Stimulated activated CD4-positive, alpha-beta T cell treated with anti-CD3 and anti-CD28 coated beads, Interleukin-4, amount 100 ng/mL, for 24 hours (primary cell): ENCODE measurements at regions not wholly inside any gene's neighbourhood (a gene's known extent, or its start where the extent isn't known, plus 50 kb on each side); places are given as distances from the start of the nearest gene placed in this dataset.

Experiments
- DNase-seq: peaks from one replicate; pipeline ENCODE4 v3.0.0-alpha.2; 2020

DNA sequence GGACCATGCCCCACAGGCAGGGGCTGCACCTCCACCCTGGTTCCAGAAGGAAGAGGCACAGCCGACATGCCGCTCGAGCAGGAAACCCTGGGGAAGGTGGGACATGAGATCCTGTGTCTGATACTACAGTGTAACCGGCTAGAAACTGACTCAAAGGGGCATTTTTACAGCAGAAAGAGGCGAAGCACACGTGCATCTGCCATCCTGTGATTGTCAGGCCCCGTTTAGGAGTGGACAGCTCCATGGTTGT is 62.7 kb downstream of the SIK1 start:
- DNase-seq, result no peak

DNA sequence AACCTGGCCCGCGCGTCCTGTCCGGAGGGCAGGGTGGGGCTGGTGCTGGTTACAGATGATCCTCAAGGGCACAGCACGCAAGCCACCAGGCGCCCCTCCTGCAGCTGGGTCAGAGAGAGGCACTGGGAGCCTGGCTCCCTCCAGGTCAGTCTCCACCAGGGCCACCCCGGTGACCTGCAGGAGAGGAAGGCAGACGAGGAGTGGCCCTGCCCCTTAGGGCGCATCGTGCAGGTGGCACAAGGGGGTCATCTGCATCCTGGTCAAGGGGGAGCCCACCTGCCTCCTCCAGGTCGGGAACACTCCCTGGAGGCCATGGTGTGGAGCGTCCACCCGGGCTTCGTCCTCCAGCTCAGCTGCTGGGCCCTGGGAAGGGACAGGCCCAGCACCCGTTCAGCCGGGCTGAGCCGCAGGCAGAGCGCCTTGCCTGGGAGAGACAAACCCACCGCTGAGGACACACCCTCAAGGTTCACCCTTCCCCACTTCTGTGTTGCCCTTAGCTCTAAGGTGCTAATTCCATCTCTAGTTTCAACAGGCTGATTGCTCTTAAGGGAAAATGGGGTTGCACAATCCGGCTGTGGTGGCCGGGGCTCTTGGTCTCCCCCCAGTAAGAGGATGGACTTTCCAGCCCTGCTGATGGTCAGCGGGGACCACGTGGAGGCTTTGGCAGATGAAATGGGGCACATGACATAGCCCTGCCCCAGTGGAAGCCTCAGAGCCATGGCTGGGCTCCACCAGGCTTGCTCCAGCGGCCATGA is 63.2 kb downstream of the SIK1 start:
- no peak for DNase-seq

GRCh38 chr21:43362915-43363314 is 64.0 kb downstream of the SIK1 start:
- peak; percentile 20 for DNase-seq

- DNase-seq, result peak; percentile 72
These were observed 64.6 kb downstream of the SIK1 start for GRCh38 chr21:43362321-43362791.

- peak; percentile 22 for DNase-seq
These were observed 65.2 kb downstream of the SIK1 start for GRCh38 chr21:43361493-43362296.

- DNase-seq, result no peak
These were observed 65.8 kb downstream of the SIK1 start for GRCh38 chr21:43361127-43361492.

- no peak for DNase-seq
These were observed 66.3 kb downstream of the SIK1 start for GRCh38 chr21:43360441-43361126.

DNA sequence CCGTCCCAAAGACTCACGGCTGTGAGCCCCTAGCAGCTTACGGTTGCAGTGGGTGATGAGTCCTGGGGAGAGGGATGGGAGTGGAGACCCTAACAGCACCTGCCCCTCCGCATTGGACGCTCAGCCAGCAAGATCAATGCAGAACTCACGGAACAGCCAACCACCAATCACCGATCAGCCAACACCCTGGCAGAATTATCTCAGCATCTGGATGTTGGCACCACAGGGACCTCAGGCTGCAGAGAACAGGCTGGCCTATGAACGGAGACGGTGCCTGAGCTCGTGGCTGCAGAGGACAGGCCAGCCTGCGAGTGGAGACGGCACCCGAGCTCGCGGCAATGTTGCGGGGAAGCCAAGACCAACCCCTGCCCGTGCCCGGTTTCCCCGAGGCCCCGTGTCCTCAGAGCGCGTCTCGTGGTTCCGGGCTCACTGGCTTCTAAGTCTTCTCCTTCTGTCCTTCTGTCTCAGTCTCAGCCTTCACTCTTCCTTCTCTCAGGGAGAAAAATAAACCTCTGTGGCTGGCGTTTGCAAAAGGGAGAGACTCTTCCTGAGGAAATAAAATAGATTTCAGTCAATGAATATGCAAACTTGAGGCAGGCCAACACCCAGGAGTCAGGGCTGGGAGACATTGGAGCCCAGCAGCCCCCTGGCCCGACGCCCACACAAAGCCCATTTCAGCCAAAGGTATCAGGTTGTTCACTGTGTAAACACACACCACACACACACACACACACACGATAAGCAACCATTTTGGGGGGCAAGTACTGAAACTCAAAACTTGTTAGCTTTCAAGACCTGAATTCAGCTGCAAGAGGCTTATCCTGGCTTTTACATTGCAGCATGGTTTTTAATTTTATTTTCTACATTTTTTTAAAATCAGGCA is 67.8 kb downstream of the SIK1 start:
- DNase-seq, result no peak

DNA sequence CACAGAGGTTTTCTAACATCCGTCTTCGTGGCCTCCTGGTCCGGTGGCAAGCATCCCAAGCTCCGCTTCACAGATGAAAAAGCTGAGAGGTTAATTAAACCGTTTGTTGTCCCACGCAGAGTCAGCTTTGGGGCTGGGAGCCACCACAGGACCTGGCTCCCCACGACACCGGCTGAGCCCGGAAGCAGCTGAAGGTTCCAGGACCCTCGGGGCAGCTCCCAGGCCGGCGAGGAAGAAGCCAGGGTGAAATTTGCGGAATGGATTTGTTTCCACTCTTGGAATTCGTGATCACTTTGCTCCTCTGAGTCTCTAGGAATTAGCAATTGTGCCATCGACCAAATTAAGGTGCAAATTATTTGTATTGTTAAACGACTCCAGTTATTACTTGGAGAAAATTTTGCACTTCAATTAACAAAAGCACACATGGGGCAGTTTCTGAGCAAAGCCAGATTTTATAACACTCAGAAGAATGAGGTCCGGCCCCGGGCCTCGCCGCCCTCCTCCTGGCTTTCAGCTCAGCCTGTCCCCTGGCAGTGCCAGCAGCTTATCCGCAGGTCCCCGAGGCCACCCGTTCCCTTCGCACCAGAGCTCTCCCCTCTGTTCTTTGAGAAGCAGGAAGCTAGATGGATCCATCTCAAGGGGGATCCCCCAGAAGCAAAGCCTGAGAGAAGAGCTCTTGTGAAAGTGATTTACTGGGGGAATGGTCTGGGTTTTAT is 69.1 kb downstream of the SIK1 start:
- DNase-seq, result no peak

DNA sequence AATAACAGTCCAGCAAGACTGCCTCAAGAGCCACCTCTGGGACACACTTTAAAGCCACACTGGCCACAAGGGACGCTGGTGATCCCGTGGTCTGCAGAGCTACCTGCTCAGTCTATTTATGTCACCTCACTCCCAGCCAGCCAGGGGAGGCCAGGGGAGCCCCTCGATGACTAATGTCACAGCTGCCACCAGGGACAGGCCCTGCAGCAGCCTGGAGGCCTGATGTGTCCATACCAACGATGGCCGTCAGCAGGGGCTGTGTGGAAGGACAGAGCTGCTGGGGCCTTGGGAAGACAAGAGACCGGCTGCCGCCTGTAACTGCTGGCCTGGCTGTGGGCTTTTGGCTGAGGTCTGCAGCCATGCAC is 71.0 kb downstream of the SIK1 start:
- no peak for DNase-seq

- DNase-seq, result no peak
These were observed 71.5 kb downstream of the SIK1 start for GRCh38 chr21:43355266-43355924.

DNA sequence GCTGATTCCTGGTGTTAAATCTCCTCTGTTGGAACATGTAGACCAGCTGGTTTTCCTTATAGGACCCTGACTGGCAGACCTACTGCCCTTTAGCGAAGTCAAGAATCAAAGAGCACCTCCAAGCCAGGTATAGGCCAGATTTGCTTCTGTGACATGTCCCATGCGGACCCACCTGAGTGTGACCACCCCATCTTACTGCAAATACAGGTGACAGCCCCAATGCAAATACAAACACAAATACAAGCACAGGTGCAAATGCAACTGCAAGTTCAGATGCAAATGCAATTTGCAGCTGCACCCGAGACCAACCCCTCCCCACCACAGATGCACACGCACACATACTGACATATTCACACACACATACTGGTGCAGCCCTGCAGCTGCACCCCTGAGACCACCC is 72.3 kb downstream of the SIK1 start:
- DNase-seq, result no peak

GRCh38 chr21:43354026-43354420 is 72.9 kb downstream of the SIK1 start:
- no peak for DNase-seq

DNA sequence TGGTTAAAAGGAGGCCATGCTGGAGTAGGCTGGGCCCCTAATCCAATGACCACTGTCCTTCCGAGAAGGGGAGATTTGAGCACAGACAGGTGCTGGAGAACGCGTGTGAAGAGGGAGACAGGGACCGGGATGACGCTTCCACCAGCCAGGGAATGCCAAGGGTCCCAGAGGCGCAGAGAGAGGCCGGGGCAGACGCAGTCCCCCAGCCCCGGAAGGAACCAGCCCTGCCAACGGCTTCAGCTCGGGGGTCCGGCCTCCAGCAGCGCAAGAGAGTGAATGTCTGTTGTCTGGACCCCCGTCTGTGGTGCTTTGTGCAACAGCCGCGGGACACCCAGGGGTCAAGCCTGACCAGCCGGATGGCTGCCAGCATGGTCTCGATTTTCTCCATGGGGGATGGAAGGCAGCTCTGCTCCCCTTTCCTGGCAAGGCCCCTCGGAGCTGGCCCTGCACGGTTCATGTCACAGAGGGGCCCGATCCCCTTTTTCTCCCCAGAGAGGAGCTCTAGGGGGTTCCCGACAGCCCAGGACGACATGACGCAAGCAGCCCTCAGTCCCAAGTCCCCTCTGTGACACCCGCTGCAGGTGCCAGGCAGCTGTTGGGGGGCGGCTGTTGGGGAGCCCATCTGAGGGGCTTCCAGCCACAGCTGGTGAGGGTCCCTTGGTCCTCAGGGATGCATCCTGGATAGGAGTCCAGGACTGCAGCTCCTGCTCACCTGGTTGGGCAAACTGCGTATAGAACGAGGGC is 73.5 kb downstream of the SIK1 start:
- no peak for DNase-seq

- DNase-seq, result no peak
These were observed 74.2 kb downstream of the SIK1 start for GRCh38 chr21:43352568-43353281.

- no peak for DNase-seq
These were observed 74.8 kb downstream of the SIK1 start for GRCh38 chr21:43352154-43352537.

- no peak for DNase-seq
These were observed 75.3 kb downstream of the SIK1 start for GRCh38 chr21:43351501-43352153.

DNA sequence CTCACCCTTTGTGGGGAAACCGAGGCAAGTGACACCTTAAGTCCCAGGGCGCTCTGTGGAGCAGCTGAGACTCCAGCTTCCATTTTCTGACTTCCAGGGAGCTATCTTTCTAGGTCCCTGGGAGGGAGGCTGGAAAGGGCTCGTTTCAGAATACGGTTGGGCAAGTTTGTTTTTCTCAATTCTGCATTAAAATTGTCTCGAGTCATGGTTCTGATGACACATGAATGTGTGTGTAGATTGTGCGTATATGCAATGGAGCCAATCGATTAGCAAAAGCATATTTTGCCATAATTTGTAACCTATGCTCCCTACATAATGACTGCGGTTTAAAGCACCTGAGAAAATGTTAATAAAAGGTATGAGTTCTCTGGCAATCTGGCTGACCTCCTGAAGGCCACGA is 77.3 kb downstream of the SIK1 start:
- DNase-seq, result no peak

DNA sequence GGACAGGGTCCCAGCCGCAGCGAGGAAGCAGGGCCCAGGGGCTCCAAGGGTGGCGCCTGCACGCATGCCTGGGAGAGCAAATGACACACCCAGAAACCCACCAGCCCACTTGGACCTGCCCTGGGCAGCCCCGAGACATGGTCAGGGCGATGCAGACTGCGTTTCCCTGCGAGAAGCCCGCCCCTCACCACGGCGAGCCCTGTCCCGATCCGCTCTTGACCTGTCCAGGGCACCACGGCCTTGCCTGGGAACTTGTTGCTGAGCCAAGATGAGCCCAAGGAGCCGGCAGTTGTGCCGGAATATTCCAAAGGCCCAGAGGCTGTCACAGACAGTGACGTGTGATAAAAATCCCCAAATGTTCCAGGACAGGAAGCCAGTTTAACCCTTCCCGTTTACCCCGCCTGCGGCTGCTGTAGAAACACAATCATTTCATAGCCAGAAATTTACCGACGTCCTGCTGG is 78.1 kb downstream of the SIK1 start:
- DNase-seq, result no peak
